Fibroblast of villous mesenchyme (primary cell): ENCODE measurements at regions not wholly inside any gene's neighbourhood (a gene's known extent, or its start where the extent isn't known, plus 50 kb on each side); places are given as distances from the start of the nearest gene placed in this dataset.
"Not testable (repeated sequence)": the region's sequence is repeated elsewhere in the genome, so short reads cannot be mapped to it uniquely, and the experiment has no call there.

Experiments
- DNase-seq: peaks from one replicate; pipeline ENCODE4 v3.0.0-alpha.2; 2010; ENCODE audit warnings: low read depth
- H3K4me3 ChIP-seq: 2 replicates; pipeline ENCODE4 v1.5.1; 2011; ENCODE audit warnings: low read depth, mild to moderate bottlenecking, low read length
- TF ChIP-seq, protein P1 (sequence below): IDR thresholded peaks from 2 replicates; pipeline ENCODE4 v1.5.1; 2012; ENCODE audit warnings: low read depth, mild to moderate bottlenecking, low read length; ENCODE audit not compliant: insufficient read depth

GRCh38 chr6:85361643-85362014 is 88.3 kb upstream of the NT5E start:
- DNase-seq: no peak
- no peak overlapping the region for H3K4me3 ChIP-seq
- TF ChIP-seq, protein P1, sequence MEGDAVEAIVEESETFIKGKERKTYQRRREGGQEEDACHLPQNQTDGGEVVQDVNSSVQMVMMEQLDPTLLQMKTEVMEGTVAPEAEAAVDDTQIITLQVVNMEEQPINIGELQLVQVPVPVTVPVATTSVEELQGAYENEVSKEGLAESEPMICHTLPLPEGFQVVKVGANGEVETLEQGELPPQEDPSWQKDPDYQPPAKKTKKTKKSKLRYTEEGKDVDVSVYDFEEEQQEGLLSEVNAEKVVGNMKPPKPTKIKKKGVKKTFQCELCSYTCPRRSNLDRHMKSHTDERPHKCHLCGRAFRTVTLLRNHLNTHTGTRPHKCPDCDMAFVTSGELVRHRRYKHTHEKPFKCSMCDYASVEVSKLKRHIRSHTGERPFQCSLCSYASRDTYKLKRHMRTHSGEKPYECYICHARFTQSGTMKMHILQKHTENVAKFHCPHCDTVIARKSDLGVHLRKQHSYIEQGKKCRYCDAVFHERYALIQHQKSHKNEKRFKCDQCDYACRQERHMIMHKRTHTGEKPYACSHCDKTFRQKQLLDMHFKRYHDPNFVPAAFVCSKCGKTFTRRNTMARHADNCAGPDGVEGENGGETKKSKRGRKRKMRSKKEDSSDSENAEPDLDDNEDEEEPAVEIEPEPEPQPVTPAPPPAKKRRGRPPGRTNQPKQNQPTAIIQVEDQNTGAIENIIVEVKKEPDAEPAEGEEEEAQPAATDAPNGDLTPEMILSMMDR: no peak

DNA sequence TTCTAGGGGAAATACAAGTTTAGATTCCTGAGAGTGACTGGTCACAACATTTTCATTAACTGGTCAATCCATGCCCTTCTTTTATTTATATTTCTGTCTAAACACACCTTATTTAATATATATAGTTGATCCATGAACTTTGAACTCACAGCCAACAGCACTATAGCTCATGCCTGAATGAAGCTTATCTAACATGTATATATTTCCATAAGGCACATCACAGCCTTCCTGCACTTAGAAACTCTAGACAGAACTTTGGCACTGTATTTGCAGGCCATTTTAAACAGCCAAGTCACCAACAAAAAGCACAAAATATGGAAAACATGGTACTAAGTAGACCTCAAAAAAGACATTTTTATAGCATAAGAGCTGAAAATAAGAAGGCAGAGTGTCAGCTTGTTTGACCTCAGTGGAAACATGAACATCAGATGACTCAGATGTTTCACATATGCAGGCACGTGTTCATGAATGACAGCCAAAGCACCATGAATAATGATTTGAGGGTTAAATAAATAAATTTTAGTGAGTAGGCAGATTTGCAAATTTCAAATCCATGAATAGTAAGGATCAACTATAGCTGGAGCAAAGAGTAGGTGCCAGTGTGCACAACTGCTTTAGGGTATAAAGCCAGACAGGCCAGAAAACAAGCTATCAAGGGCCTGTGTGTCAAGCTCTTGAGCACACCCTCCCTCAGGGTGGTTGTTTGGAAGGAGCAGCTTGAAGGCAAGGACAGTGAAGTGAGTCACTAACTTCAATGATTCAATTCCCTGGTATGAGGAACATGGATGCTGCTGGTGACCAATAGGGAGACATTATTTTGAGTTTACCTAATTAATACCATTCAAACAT is 88.9 kb upstream of the NT5E start:
- TF ChIP-seq, protein P1: no peak
- peak; percentile 92 for DNase-seq
- no peak overlapping the region for H3K4me3 ChIP-seq

GRCh38 chr6:85357651-85358050 is 92.2 kb upstream of the NT5E start:
- TF ChIP-seq, protein P1: no peak
- no peak for DNase-seq
- H3K4me3 ChIP-seq: no peak overlapping the region

DNA sequence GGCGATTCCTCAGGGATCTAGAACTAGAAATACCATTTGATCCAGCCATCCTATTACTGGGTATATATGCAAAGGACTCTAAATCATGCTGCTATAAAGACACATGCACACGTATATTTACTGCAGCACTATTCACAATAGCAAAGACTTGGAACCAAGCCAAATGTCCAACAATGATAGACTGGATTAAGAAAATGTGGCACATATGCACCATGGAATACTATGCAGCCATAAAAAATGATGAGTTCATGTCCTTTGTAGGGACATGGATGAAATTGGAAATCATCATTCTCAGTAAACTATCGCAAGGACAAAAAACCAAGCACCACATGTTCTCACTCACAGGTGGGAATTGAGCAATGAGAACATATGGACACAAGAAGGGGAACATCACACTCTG is 93.1 kb upstream of the NT5E start:
- not testable (repeated sequence) for H3K4me3 ChIP-seq, DNase-seq

DNA sequence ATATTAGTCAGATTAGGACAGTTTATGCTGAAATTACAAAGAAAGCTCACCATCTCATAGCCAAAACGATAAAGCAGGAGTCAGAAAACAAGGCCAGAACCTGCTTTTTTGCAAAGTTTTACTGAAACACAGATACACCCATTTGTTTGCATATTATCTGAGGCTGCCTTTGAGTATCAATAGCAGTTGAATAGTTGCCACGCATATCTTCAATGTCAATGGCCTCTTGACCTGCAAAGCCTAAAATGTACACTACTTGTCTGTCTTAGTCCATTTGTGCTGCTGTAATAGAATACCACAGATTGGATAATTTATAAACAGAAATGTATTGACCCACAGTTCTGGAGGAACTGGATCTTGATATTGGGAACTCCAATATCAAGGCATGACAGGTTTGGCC is 94.1 kb upstream of the NT5E start:
- no peak overlapping the region for H3K4me3 ChIP-seq
- DNase-seq: no peak
- TF ChIP-seq, protein P1: no peak

- TF ChIP-seq, protein P1: peak; percentile 92
- H3K4me3 ChIP-seq: no peak overlapping the region
- peak; percentile 82 for DNase-seq
Observed at GRCh38 chr6:85354761-85355618, 94.9 kb upstream of the NT5E start.

GRCh38 chr6:85353012-85353411 is 96.9 kb upstream of the NT5E start:
- no peak for DNase-seq
- no peak overlapping the region for H3K4me3 ChIP-seq
- TF ChIP-seq, protein P1: no peak
